ENCODE measurements at regions not wholly inside any gene's neighbourhood (a gene's known extent, or its start where the extent isn't known, plus 50 kb on each side); places are given as distances from the start of the nearest gene placed in this dataset.

- H3K27ac Mint-ChIP-seq = no peak overlapping the region
- ATAC-seq (ENCODE audit: low read depth) (no peak), DNase-seq (no peak)
- CTCF ChIA-PET = no interaction called here
- no peaks in the 10 kb centered on the region for H3K36me3 Mint-ChIP-seq (ENCODE audit: low read depth)
- peaks cover 2% of the 10 kb centered on the region for H3K9me3 Mint-ChIP-seq
- no peaks in the 10 kb centered on the region for H3K4me1 Mint-ChIP-seq
- intact Hi-C loops (cut with micrococcal nuclease) = no loop called here
- no peaks in the 10 kb centered on the region for H3K27me3 Mint-ChIP-seq
- TF ChIP-seq CTCF (IDR thresholded peaks at IDR 0.05) = no peak
- H3K4me3 Mint-ChIP-seq = no peak overlapping the region
- POLR2A ChIA-PET = no interaction called here
Measured at GRCh38 chr7:124318721-124319450, 286.0 kb upstream of the TMEM229A start.

- H3K9me3 Mint-ChIP-seq = peaks cover 3% of the 10 kb centered on the region
- intact Hi-C loops (cut with micrococcal nuclease) = no loop called here
- DNase-seq = no peak
- no peaks in the 10 kb centered on the region for H3K27me3 Mint-ChIP-seq
- no peak for TF ChIP-seq CTCF (IDR thresholded peaks at IDR 0.05)
- no peaks in the 10 kb centered on the region for H3K4me1 Mint-ChIP-seq
- no peak for ATAC-seq (ENCODE audit: low read depth)
- ChIA-PET POLR2A (no interaction called here), CTCF (no interaction called here)
- H3K27ac Mint-ChIP-seq = no peak overlapping the region
- H3K4me3 Mint-ChIP-seq = no peak overlapping the region
- no peaks in the 10 kb centered on the region for H3K36me3 Mint-ChIP-seq (ENCODE audit: low read depth)
Measured at GRCh38 chr7:124310934-124311390, 278.1 kb upstream of the TMEM229A start.

GRCh38 chr7:124308384-124308783 lies 275.5 kb upstream of the TMEM229A start:
- no peak overlapping the region for H3K4me3 Mint-ChIP-seq
- DNase-seq = no peak
- ChIA-PET POLR2A (no interaction called here), CTCF (no interaction called here)
- H3K27me3 Mint-ChIP-seq = no peaks in the 10 kb centered on the region
- no peak for TF ChIP-seq CTCF (IDR thresholded peaks at IDR 0.05)
- intact Hi-C loops (cut with micrococcal nuclease) = no loop called here
- H3K36me3 Mint-ChIP-seq (ENCODE audit: low read depth) = no peaks in the 10 kb centered on the region
- peaks cover 5% of the 10 kb centered on the region for H3K9me3 Mint-ChIP-seq
- ATAC-seq (ENCODE audit: low read depth) = no peak
- no peak overlapping the region for H3K27ac Mint-ChIP-seq
- no peaks in the 10 kb centered on the region for H3K4me1 Mint-ChIP-seq

DNA sequence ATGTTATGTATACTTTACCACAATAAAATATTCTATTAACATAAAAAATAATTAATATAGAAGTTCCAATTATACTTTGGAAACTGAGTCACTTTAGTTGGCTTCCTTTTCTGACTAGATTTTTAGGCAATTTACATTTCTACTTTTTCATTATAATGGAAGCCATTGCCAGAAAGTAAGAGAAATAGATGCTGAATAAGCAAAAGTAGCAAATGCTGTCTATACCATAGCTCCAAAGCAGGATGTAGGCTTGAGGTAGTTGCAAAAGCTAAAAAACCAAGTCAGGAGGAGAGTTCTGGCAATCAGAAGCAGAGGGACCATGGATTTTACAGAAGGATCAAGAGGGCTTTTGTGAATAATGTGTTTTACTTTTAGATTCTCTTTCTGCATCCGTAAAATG lies 262.4 kb upstream of the TMEM229A start:
- H3K4me3 Mint-ChIP-seq = no peak overlapping the region
- no peak for TF ChIP-seq CTCF (IDR thresholded peaks at IDR 0.05)
- ATAC-seq (ENCODE audit: low read depth) = no peak
- H3K9me3 Mint-ChIP-seq = peaks cover 12% of the 10 kb centered on the region
- no peaks in the 10 kb centered on the region for H3K4me1 Mint-ChIP-seq
- ChIA-PET POLR2A (no interaction called here), CTCF (no interaction called here)
- no peak for DNase-seq
- H3K36me3 Mint-ChIP-seq (ENCODE audit: low read depth) = no peaks in the 10 kb centered on the region
- H3K27me3 Mint-ChIP-seq = no peaks in the 10 kb centered on the region
- no peak overlapping the region for H3K27ac Mint-ChIP-seq
- intact Hi-C loops (cut with micrococcal nuclease) = loop anchor here (5.0 kb wide), 1 partner anchor 1362 kb away; no protein-coding TSS in a partner anchor

DNA sequence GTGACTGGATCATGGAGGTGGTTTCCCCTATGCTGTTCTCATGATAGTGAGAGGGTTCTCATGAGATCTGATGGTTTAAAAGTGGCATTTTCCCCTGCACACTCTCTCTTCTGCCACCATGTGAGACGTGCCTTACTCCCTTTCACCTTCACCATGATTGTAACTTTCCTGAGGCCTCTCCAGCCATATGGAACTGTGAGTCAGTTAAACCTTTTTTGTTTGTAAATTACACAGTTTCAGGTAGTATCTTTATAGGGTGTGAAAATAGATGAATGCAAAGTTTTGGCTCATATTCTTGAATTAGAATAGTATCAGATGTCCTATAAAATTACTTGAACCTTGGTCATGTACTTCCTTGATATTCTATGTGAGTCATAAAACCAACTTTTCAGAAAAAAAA lies 252.1 kb upstream of the TMEM229A start:
- TF ChIP-seq CTCF (IDR thresholded peaks at IDR 0.05) = no peak
- intact Hi-C loops (cut with micrococcal nuclease) = no loop called here
- ATAC-seq (ENCODE audit: low read depth) (no peak), DNase-seq (no peak)
- CTCF ChIA-PET = no interaction called here
- H3K9me3 Mint-ChIP-seq = peaks cover 4% of the 10 kb centered on the region
- H3K4me3 Mint-ChIP-seq = no peak overlapping the region
- no peaks in the 10 kb centered on the region for H3K27me3 Mint-ChIP-seq
- H3K4me1 Mint-ChIP-seq = no peaks in the 10 kb centered on the region
- H3K27ac Mint-ChIP-seq = no peak overlapping the region
- no peaks in the 10 kb centered on the region for H3K36me3 Mint-ChIP-seq (ENCODE audit: low read depth)
- POLR2A ChIA-PET = no interaction called here
